SK-N-SH (cell line): ENCODE measurements at regions not wholly inside any gene's neighbourhood (a gene's known extent, or its start where the extent isn't known, plus 50 kb on each side); places are given as distances from the start of the nearest gene placed in this dataset.

ENCODE experiments used
- CTCF ChIA-PET: fragments of 300-600, 350-600 bp; formaldehyde crosslinking; extraction: SDS; loops from one replicate; lab custom pipeline; 2021; lab: Yijun Ruan, JAX
- POLR2A ChIA-PET: fragments of 350-600 bp; sonication (Branson Sonifier 250); formaldehyde crosslinking; extraction: SDS; loops from one replicate; lab custom pipeline; 2020; ENCODE audit warnings: antibody characterized with exemption, inconsistent platforms; lab: Yijun Ruan, JAX
- DNase-seq: peaks from one replicate; pipeline ENCODE4 v3.0.0; 2012
- H2AFZ ChIP-seq: fragments of 200-600 bp; sonication (generic); 2 replicates; pipeline ENCODE4 v1.8.1; 2016; ENCODE audit warnings: antibody characterized with exemption, mild to moderate bottlenecking, low read depth
- H3F3A ChIP-seq: fragments of 200-600 bp; sonication (generic); replicated peaks from 2 replicates; pipeline ENCODE3; 2016; ENCODE audit warnings: antibody characterized with exemption, mild to moderate bottlenecking; ENCODE audit not compliant: insufficient read depth
- H3K27ac ChIP-seq, 2 experiments: fragments of 200-500 bp in 1 of 2; fragments of 200-600 bp in 1 of 2; sonication (Bioruptor generic) in 1 of 2; sonication (generic), shearing (Covaris generic) in 1 of 2; 2 replicates each; pipeline versions ENCODE4 v1.5.1 to v1.6.1; 2014 to 2016; ENCODE audit warnings: low read depth in 2 of 2, inconsistent platforms in 1 of 2, low read length in 1 of 2, mild to moderate bottlenecking in 1 of 2, mixed read lengths in 1 of 2
- H3K27me3 ChIP-seq: fragments of 200-600 bp; sonication (generic), shearing (Covaris generic); 2 replicates; pipeline ENCODE4 v1.6.1; 2016; ENCODE audit warnings: mixed run types; ENCODE audit not compliant: insufficient read depth
- H3K36me3 ChIP-seq, 2 experiments: fragments of 200-500 bp in 1 of 2; fragments of 200-600 bp in 1 of 2; sonication (Bioruptor generic) in 1 of 2; sonication (generic) in 1 of 2; replicated peaks in 1 of 2; 2 replicates each; pipeline versions ENCODE3 to v1.5.1; 2014 to 2016; ENCODE audit warnings: low read length in 1 of 2, mild to moderate bottlenecking in 1 of 2; ENCODE audit not compliant: insufficient read depth in 2 of 2, control insufficient read depth in 1 of 2
- H3K4me1 ChIP-seq, 2 experiments: fragments of 200-500 bp in 1 of 2; fragments of 200-600 bp in 1 of 2; sonication (Bioruptor generic) in 1 of 2; sonication (generic), shearing (Covaris generic) in 1 of 2; 2 replicates each; pipeline versions ENCODE4 v1.5.1 to v1.6.1; 2014 to 2016; ENCODE audit warnings: low read depth in 1 of 2, low read length in 1 of 2, mixed run types in 1 of 2; ENCODE audit not compliant: insufficient read depth in 2 of 2, control insufficient read depth in 1 of 2
- H3K4me2 ChIP-seq: fragments of 200-600 bp; sonication (generic), shearing (Covaris generic); 2 replicates; pipeline ENCODE4 v1.6.1; 2017; ENCODE audit warnings: mixed run types
- H3K4me3 ChIP-seq, 2 experiments: fragments of 200-500 bp in 1 of 2; fragments of 200-600 bp in 1 of 2; sonication (Bioruptor generic) in 1 of 2; sonication (generic), shearing (Covaris generic) in 1 of 2; 2 replicates each; pipeline versions ENCODE4 v1.5.1 to v1.8.1; 2014 to 2016; ENCODE audit warnings: low read depth in 2 of 2, inconsistent platforms in 1 of 2, low read length in 1 of 2, mild to moderate bottlenecking in 1 of 2, mixed read lengths in 1 of 2, moderate library complexity in 1 of 2
- H3K79me2 ChIP-seq: fragments of 200-600 bp; sonication (generic); 2 replicates; pipeline ENCODE4 v1.8.1; 2017; ENCODE audit warnings: mild to moderate bottlenecking; ENCODE audit not compliant: insufficient read depth
- H3K9ac ChIP-seq: fragments of 200-600 bp; sonication (generic); 2 replicates; pipeline ENCODE4 v1.6.1; 2017; ENCODE audit warnings: mixed run types
- H3K9me2 ChIP-seq: fragments of 200-600 bp; sonication (generic); 2 replicates; pipeline ENCODE4 v1.6.1; 2017; ENCODE audit warnings: mixed run types
- H3K9me3 ChIP-seq: fragments of 200-600 bp; sonication (generic); 2 replicates; pipeline ENCODE4 v1.6.1; 2017; ENCODE audit warnings: mixed run types, mild to moderate bottlenecking, moderate library complexity
- H4K20me1 ChIP-seq: fragments of 200-600 bp; sonication (generic); 2 replicates; pipeline ENCODE4 v1.6.1; 2017; ENCODE audit warnings: mild to moderate bottlenecking, mixed run types; ENCODE audit not compliant: insufficient read depth
- EZH2phosphoT487 ChIP-seq: fragments of 200-600 bp; sonication (generic); IDR thresholded peaks from 2 replicates; pipeline ENCODE4 v1.6.1; 2017; ENCODE audit warnings: low read depth, mixed run types, mild to moderate bottlenecking, antibody characterized with exemption, moderate library complexity, borderline replicate concordance
- GABPA ChIP-seq: IDR thresholded peaks from 2 replicates; pipeline ENCODE4 v1.4.0; 2012; ENCODE audit warnings: low read depth, mild to moderate bottlenecking
- MEF2A ChIP-seq: IDR thresholded peaks from 2 replicates; pipeline ENCODE4 v1.4.0; 2012; ENCODE audit warnings: low read depth, borderline replicate concordance
- POLR2AphosphoS5 ChIP-seq: IDR thresholded peaks from 2 replicates; pipeline ENCODE4 v1.6.1; 2012; ENCODE audit warnings: low read depth, low read length
- RXRA ChIP-seq: IDR thresholded peaks from 2 replicates; pipeline ENCODE4 v1.4.0; 2012; ENCODE audit warnings: low read depth, mild to moderate bottlenecking, borderline replicate concordance
- TCF12 ChIP-seq: IDR thresholded peaks from 2 replicates; pipeline ENCODE4 v1.4.0; 2012
- TEAD4 ChIP-seq: IDR thresholded peaks from 2 replicates; pipeline ENCODE4 v1.4.0; 2012; ENCODE audit warnings: mild to moderate bottlenecking, borderline replicate concordance; ENCODE audit not compliant: insufficient read depth
- YY1 ChIP-seq: IDR thresholded peaks from 2 replicates; pipeline ENCODE4 v1.4.0; 2012; ENCODE audit warnings: low read depth, mild to moderate bottlenecking
- WGBS: methylation state at CpG from one replicate; pipeline ENCODE4 v1.1.6; 2017; ENCODE audit warnings: low lambda C conversion rate; 5-methylcytosine and 5-hydroxymethylcytosine counted together
- TF ChIP-seq, protein P1 (sequence below): fragments of 150-350 bp; IDR thresholded peaks from 2 replicates; pipeline ENCODE4 v1.6.1; 2016; ENCODE audit warnings: mild to moderate bottlenecking, low read depth, low read length
- TF ChIP-seq, protein P2 (sequence below): IDR thresholded peaks from 2 replicates; pipeline ENCODE4; 2012

DNA sequence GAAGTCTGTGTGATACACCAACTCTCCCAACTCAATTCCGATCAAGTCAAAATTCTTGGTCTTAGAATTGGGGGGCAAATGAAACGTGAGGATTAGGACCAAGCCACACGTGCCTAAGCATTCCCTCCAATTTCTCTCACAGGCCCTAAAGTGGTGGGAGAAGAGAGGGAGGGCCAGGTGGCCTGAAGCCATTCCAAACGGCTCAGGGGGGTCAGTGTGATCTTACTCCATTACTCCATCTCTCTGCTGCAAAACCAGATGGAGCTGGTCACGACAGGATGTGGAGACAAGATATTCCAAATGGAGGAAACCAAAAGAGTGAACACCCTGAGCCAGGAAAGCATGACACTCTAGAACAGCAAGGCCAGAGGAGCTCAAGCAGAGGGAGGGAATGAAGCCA is 195.4 kb downstream of the FOXO1 start:
- CTCF ChIA-PET, result no interaction called here
- WGBS, result 39% methylated on average over 5 of the region's 5 CpGs

DNA sequence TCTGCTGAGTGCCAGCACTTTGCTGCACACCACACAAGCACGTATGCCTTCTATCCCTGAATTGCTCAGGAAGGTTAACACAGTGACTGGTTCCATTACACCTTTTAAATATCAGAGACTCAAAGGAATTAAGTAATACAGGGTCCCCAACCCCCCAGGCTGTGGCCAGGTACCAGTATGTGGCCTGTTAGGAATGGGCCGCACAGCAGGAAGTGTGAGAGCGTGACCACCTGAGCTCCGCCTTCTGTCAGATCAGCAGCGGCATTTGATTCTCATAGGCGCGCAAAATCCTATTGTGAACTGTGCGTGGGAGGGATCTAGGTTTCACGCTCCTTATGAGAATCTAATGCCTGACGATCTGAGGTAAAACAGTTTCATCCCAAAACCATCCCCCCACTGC is 194.5 kb downstream of the FOXO1 start:
- Histone ChIP-seq H3F3A (no peaks in the 10 kb centered on the region), H3K79me2 (no peaks in the 10 kb centered on the region), H3K4me2 (no peak overlapping the region), H3K36me3 (no peaks in the 10 kb centered on the region), H3K27me3 (no peaks in the 10 kb centered on the region), H3K4me1 (peaks cover 0 to 5% of the 10 kb centered on the region in 2 experiments; a peak in 1 of 4 replicates), H4K20me1 (no peaks in the 10 kb centered on the region), H3K9me3 (no peaks in the 10 kb centered on the region), H3K4me3 (no peak overlapping the region)
- 89% methylated on average over 10 of the region's 10 CpGs for WGBS
- DNase-seq, result no peak
- TF ChIP-seq POLR2AphosphoS5 (no peak), GABPA (no peak), TCF12 (no peak), TEAD4 (no peak), MEF2A (no peak), RXRA (no peak)
- TF ChIP-seq, all 33 proteins: peak for 0
- Histone ChIP-seq H3K27ac (no peak overlapping the region), H2AFZ (no peak overlapping the region), H3K9me2 (no peaks in the 10 kb centered on the region), H3K9ac (no peak overlapping the region)
- ChIA-PET CTCF (no interaction called here), POLR2A (no interaction called here)

More for the DNA sequence above, 195.4 kb downstream of the FOXO1 start:
- TF ChIP-seq EZH2phosphoT487 (no peak), RXRA (no peak), TCF12 (no peak), GABPA (no peak), YY1 (no peak)
- TF ChIP-seq, protein P1, sequence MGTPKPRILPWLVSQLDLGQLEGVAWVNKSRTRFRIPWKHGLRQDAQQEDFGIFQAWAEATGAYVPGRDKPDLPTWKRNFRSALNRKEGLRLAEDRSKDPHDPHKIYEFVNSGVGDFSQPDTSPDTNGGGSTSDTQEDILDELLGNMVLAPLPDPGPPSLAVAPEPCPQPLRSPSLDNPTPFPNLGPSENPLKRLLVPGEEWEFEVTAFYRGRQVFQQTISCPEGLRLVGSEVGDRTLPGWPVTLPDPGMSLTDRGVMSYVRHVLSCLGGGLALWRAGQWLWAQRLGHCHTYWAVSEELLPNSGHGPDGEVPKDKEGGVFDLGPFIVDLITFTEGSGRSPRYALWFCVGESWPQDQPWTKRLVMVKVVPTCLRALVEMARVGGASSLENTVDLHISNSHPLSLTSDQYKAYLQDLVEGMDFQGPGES, result no peak
- TF ChIP-seq, protein P2, sequence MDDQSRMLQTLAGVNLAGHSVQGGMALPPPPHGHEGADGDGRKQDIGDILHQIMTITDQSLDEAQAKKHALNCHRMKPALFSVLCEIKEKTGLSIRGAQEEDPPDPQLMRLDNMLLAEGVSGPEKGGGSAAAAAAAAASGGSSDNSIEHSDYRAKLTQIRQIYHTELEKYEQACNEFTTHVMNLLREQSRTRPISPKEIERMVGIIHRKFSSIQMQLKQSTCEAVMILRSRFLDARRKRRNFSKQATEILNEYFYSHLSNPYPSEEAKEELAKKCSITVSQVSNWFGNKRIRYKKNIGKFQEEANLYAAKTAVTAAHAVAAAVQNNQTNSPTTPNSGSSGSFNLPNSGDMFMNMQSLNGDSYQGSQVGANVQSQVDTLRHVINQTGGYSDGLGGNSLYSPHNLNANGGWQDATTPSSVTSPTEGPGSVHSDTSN, result no peak
- TF ChIP-seq, all 33 proteins: peak for 0
- no peak overlapping the region for H3K9ac ChIP-seq
- no peak overlapping the region for H3K4me2 ChIP-seq
- no peaks in the 10 kb centered on the region for H3K27me3 ChIP-seq
- no peak for DNase-seq
- no peak overlapping the region for H2AFZ ChIP-seq
- no peaks in the 10 kb centered on the region for H3F3A ChIP-seq
- no peaks in the 10 kb centered on the region for H3K4me1 ChIP-seq
- no peak overlapping the region for H3K4me3 ChIP-seq
- no peaks in the 10 kb centered on the region for H3K9me3 ChIP-seq
- H4K20me1 ChIP-seq, result no peaks in the 10 kb centered on the region
- POLR2A ChIA-PET, result no interaction called here
- no peaks in the 10 kb centered on the region for H3K36me3 ChIP-seq
- no peaks in the 10 kb centered on the region for H3K79me2 ChIP-seq
- H3K9me2 ChIP-seq, result no peaks in the 10 kb centered on the region
- H3K27ac ChIP-seq, result no peak overlapping the region
